ENCODE measurements at regions not wholly inside any gene's neighbourhood (a gene's known extent, or its start where the extent isn't known, plus 50 kb on each side); places are given as distances from the start of the nearest gene placed in this dataset.

GRCh38 chr20:7406671-7407070 lies 533.6 kb downstream of the HAO1 start:
- TF ChIP-seq CTCF (IDR thresholded peaks at IDR 0.05) (no peak), POLR2A (IDR thresholded peaks at IDR 0.05) (no peak)

All from tibial nerve (tissue), 3 donors.